ENCODE measurements at regions not wholly inside any gene's neighbourhood (a gene's known extent, or its start where the extent isn't known, plus 50 kb on each side); places are given as distances from the start of the nearest gene placed in this dataset.

GRCh38 chr4:128393101-128393704 is 105.6 kb upstream of the PGRMC2 start:
- intact Hi-C loops (cut with micrococcal nuclease) = no loop called here
- no peak for DNase-seq (ENCODE audit: low spot score)
- Mint-ChIP-seq H3K36me3 (ENCODE audit: low read depth) (no peaks in the 10 kb centered on the region), H3K9me3 (no peaks in the 10 kb centered on the region), H3K4me3 (ENCODE audit: low read depth) (no peak overlapping the region), H3K27me3 (ENCODE audit: low read depth) (no peaks in the 10 kb centered on the region), H3K27ac (no peak overlapping the region), H3K4me1 (ENCODE audit: low read depth) (no peaks in the 10 kb centered on the region)

DNA sequence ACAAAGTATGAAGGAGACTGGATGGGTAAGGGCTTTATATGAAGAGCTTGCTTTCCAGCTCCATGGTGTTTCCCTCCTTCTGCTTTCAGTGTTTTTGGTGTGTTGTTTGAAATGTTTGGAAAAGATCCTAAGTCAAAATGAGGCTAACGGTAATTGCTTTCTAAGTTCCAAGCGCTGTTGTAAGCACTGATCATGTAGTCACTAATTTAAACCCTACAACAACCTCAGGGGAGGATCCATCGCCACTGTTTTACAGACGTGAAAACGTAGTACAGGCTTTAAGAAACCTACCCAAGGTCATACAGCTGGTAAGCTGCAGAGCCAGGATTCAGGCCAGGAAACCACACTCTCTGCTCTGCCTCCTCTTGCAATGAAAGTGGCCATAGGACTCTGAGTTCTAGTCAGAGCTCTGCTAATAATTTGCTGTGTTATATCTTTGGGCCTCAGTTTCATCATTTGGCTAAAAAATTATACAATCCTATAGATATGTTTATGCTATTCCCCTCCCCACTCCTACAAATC is 102.9 kb upstream of the PGRMC2 start:
- Mint-ChIP-seq H3K4me3 (ENCODE audit: low read depth) (no peak overlapping the region), H3K27ac (no peak overlapping the region), H3K4me1 (ENCODE audit: low read depth) (no peaks in the 10 kb centered on the region), H3K27me3 (ENCODE audit: low read depth) (no peaks in the 10 kb centered on the region), H3K36me3 (ENCODE audit: low read depth) (no peaks in the 10 kb centered on the region), H3K9me3 (no peaks in the 10 kb centered on the region)
- DNase-seq (ENCODE audit: low spot score) = no peak
- intact Hi-C loops (cut with micrococcal nuclease) = no loop called here

GRCh38 chr4:128388796-128389195 is 101.2 kb upstream of the PGRMC2 start:
- Mint-ChIP-seq H3K4me3 (ENCODE audit: low read depth) (no peak overlapping the region), H3K4me1 (ENCODE audit: low read depth) (no peaks in the 10 kb centered on the region), H3K36me3 (ENCODE audit: low read depth) (no peaks in the 10 kb centered on the region), H3K27me3 (ENCODE audit: low read depth) (no peaks in the 10 kb centered on the region), H3K9me3 (no peaks in the 10 kb centered on the region), H3K27ac (no peak overlapping the region)
- DNase-seq (ENCODE audit: low spot score) = no peak
- intact Hi-C loops (cut with micrococcal nuclease) = no loop called here

- intact Hi-C loops (cut with micrococcal nuclease) = no loop called here
- no peaks in the 10 kb centered on the region for H3K27me3 Mint-ChIP-seq (ENCODE audit: low read depth)
- H3K27ac Mint-ChIP-seq = no peak overlapping the region
- no peak overlapping the region for H3K4me3 Mint-ChIP-seq (ENCODE audit: low read depth)
- no peaks in the 10 kb centered on the region for H3K9me3 Mint-ChIP-seq
- no peaks in the 10 kb centered on the region for H3K36me3 Mint-ChIP-seq (ENCODE audit: low read depth)
- no peaks in the 10 kb centered on the region for H3K4me1 Mint-ChIP-seq (ENCODE audit: low read depth)
- DNase-seq (ENCODE audit: low spot score) = no peak
These were observed 100.7 kb upstream of the PGRMC2 start for GRCh38 chr4:128388352-128388630.

DNA sequence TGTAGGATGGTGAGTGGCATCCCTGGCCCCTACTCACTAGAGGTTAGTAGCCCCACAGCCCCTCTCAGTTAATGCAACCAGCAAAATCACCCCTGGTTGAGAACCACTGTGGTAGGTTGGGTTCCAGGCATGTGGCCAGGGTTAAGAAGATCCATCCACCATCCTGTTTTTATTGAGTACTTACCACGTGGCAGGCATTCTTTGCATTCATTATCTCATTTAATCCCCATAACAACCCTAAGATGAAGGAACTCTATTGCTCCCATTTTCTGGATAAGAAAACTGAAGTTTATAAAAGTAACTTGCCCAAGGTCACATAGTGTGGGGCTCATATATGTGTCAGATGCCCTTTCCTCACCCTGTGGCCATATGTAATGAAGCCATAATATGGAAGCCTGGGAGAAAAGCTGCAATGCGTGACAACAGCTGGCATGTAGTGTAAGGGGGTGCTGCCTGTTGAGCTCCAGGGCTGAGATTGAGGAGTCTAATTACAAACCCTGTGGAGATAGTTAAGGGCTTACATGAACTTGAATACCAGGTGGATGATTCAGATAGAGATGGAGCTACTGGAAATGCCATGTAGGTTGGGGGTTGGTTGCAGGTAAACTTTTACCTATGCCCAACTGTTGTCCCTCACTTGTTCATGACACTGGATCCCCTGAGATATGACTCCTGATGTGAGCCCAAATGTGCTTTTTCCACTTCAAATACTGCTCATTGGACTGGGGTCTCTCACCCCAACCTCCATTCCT is 100.2 kb upstream of the PGRMC2 start:
- Mint-ChIP-seq H3K9me3 (no peaks in the 10 kb centered on the region), H3K4me1 (ENCODE audit: low read depth) (no peaks in the 10 kb centered on the region), H3K27me3 (ENCODE audit: low read depth) (no peaks in the 10 kb centered on the region), H3K36me3 (ENCODE audit: low read depth) (no peaks in the 10 kb centered on the region), H3K4me3 (ENCODE audit: low read depth) (no peak overlapping the region), H3K27ac (no peak overlapping the region)
- DNase-seq (ENCODE audit: low spot score) = no peak
- intact Hi-C loops (cut with micrococcal nuclease) = no loop called here

DNA sequence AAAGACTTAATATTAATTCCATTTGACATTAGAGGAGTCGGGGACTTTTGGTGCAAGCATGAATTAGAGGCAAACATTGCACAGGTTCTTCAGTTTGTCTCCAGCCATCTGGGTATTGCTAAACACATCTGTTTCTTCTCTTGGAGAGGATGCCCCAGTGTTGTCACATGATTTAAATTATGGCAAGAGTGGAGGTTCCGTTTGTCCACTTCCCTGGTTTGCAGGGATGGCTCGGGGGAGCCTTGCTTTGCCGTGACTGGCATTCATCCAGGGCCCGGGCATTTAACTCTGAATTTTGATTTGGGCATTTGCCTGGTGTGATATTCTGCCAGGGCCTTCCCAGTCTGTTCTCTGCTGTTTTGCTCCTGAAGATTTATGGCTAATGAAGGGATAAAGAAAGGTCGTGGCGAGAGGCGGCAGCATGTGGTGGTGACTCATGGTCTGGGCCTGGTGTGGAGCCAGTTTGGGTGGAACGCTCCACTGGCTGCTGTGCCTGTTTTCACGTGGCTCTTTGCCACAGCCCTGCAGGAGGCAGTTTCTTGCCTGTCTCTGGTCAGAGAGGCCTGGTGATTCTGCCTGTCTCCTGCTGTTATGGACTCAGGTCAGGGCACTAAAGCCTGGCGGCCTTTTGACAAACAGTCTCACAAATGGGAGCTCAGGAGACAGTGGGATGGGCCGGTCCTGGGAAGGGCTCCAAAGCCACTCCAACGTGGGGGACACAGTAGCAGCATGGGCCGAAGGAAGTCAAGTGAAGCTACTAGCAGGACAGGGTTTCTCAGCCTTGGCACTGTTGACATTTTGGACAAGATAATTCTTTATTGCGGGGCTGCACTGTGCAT is 99.4 kb upstream of the PGRMC2 start:
- H3K36me3 Mint-ChIP-seq (ENCODE audit: low read depth) = no peaks in the 10 kb centered on the region
- no peak for DNase-seq (ENCODE audit: low spot score)
- H3K27me3 Mint-ChIP-seq (ENCODE audit: low read depth) = no peaks in the 10 kb centered on the region
- intact Hi-C loops (cut with micrococcal nuclease) = no loop called here
- no peaks in the 10 kb centered on the region for H3K4me1 Mint-ChIP-seq (ENCODE audit: low read depth)
- no peaks in the 10 kb centered on the region for H3K9me3 Mint-ChIP-seq
- H3K4me3 Mint-ChIP-seq (ENCODE audit: low read depth) = no peak overlapping the region
- H3K27ac Mint-ChIP-seq = no peak overlapping the region

GRCh38 chr4:128385683-128386304 is 98.2 kb upstream of the PGRMC2 start:
- no peaks in the 10 kb centered on the region for H3K9me3 Mint-ChIP-seq
- H3K36me3 Mint-ChIP-seq (ENCODE audit: low read depth) = no peaks in the 10 kb centered on the region
- no peaks in the 10 kb centered on the region for H3K27me3 Mint-ChIP-seq (ENCODE audit: low read depth)
- no peak for DNase-seq (ENCODE audit: low spot score)
- intact Hi-C loops (cut with micrococcal nuclease) = no loop called here
- no peaks in the 10 kb centered on the region for H3K4me1 Mint-ChIP-seq (ENCODE audit: low read depth)
- H3K27ac Mint-ChIP-seq = no peak overlapping the region
- H3K4me3 Mint-ChIP-seq (ENCODE audit: low read depth) = no peak overlapping the region

- Mint-ChIP-seq H3K4me3 (ENCODE audit: low read depth) (no peak overlapping the region), H3K27ac (no peak overlapping the region), H3K36me3 (ENCODE audit: low read depth) (no peaks in the 10 kb centered on the region), H3K27me3 (ENCODE audit: low read depth) (no peaks in the 10 kb centered on the region), H3K4me1 (ENCODE audit: low read depth) (no peaks in the 10 kb centered on the region), H3K9me3 (no peaks in the 10 kb centered on the region)
- DNase-seq (ENCODE audit: low spot score) = no peak
- intact Hi-C loops (cut with micrococcal nuclease) = no loop called here
These were observed 97.4 kb upstream of the PGRMC2 start for GRCh38 chr4:128384765-128385598.

DNA sequence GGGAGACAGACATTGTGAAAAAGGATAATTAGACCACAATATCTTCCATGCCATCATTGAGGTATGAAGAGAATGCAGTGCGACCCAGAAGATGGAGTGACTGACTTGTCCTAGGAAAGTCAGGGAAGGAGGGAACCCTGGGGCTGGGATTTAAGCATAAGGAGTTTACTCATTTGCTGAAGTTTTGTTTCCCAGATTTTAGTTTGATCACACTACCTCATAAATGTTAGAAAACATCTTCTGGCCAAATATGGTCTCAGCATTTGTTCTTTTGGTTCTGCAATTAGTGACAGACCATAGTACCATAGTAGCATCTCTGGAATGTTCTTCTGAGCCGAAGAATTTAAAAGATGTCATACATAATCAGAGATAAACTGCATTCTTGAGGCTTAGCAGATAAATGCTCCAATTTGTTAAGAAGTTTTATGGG is 96.5 kb upstream of the PGRMC2 start:
- H3K9me3 Mint-ChIP-seq = no peaks in the 10 kb centered on the region
- H3K4me1 Mint-ChIP-seq (ENCODE audit: low read depth) = no peaks in the 10 kb centered on the region
- H3K27ac Mint-ChIP-seq = no peak overlapping the region
- no peak for DNase-seq (ENCODE audit: low spot score)
- H3K36me3 Mint-ChIP-seq (ENCODE audit: low read depth) = no peaks in the 10 kb centered on the region
- no peak overlapping the region for H3K4me3 Mint-ChIP-seq (ENCODE audit: low read depth)
- H3K27me3 Mint-ChIP-seq (ENCODE audit: low read depth) = no peaks in the 10 kb centered on the region
- intact Hi-C loops (cut with micrococcal nuclease) = no loop called here

DNA sequence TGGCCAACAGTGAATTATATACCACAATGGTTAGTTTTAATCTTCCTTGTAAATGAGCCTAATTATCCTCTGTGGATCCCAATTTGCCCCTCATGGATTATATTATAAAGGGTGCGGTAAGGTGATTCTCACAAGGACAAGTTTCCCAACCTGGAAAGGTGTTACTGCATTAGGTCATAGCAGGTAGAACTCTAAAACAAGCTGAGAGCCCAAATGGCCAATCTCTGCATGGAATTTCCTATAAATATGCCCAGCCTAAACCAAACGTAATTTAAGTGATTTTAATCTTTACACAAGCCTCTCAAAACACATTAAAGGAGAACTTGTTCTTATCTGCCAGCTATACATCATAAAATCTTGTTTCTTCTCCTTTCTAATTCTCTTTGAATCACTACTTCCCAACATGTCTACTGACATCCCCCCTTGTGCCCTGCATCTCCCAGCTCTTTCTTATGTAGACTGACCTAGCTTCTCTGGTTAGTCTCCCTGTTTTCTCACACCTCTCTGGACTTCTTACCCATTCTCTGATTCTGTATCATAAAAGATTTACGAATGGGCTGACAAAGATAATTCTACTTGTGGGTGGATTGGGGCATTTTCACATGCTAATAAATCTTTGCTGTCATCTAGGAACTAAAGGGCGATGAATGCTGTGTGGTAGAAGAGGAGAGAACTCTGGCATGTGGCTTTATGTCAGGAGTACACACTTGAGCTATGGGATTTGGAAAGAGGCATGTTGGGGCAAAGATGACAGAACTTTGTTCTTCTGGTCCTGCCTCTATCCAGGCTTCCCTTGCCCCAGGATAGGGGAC is 94.3 kb upstream of the PGRMC2 start:
- intact Hi-C loops (cut with micrococcal nuclease) = no loop called here
- Mint-ChIP-seq H3K9me3 (no peaks in the 10 kb centered on the region), H3K27ac (no peak overlapping the region), H3K4me1 (ENCODE audit: low read depth) (no peaks in the 10 kb centered on the region), H3K27me3 (ENCODE audit: low read depth) (no peaks in the 10 kb centered on the region), H3K4me3 (ENCODE audit: low read depth) (no peak overlapping the region), H3K36me3 (ENCODE audit: low read depth) (no peaks in the 10 kb centered on the region)
- DNase-seq (ENCODE audit: low spot score) = no peak

- no peaks in the 10 kb centered on the region for H3K27me3 Mint-ChIP-seq (ENCODE audit: low read depth)
- no peaks in the 10 kb centered on the region for H3K4me1 Mint-ChIP-seq (ENCODE audit: low read depth)
- no peak overlapping the region for H3K27ac Mint-ChIP-seq
- no peak for DNase-seq (ENCODE audit: low spot score)
- H3K9me3 Mint-ChIP-seq = peaks cover 3% of the 10 kb centered on the region
- intact Hi-C loops (cut with micrococcal nuclease) = no loop called here
- H3K4me3 Mint-ChIP-seq (ENCODE audit: low read depth) = no peak overlapping the region
- no peaks in the 10 kb centered on the region for H3K36me3 Mint-ChIP-seq (ENCODE audit: low read depth)
These were observed 92.7 kb upstream of the PGRMC2 start for GRCh38 chr4:128380306-128380705.

DNA sequence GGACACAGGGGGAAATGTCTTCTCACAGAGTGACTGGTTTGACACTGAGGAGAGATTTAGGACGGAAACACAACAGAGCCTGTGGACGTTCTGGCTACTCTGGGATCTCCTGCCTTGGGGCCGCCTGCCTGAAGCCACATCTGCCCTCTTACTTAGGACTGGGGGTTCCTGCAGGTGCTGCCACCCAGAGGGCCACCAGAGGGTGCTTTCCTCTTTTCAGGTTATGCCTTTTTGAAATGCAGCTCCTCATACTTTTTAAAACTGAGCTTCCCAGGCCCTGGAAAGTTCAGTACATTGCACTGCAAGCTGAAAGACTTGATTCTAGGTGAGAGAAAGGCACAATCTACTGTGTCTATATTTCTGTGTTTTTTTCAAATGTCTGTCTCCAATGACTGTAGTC is 92.2 kb upstream of the PGRMC2 start:
- no peak for DNase-seq (ENCODE audit: low spot score)
- H3K27ac Mint-ChIP-seq = no peak overlapping the region
- no peak overlapping the region for H3K4me3 Mint-ChIP-seq (ENCODE audit: low read depth)
- intact Hi-C loops (cut with micrococcal nuclease) = no loop called here
- peaks cover 3% of the 10 kb centered on the region for H3K9me3 Mint-ChIP-seq
- H3K27me3 Mint-ChIP-seq (ENCODE audit: low read depth) = no peaks in the 10 kb centered on the region
- H3K36me3 Mint-ChIP-seq (ENCODE audit: low read depth) = no peaks in the 10 kb centered on the region
- H3K4me1 Mint-ChIP-seq (ENCODE audit: low read depth) = no peaks in the 10 kb centered on the region

Data from activated T-helper 2 cell treated with anti-CD3 and anti-CD28 coated beads, Interferon-gamma antibody, Interleukin-2, Interleukin-4, amounts not matched to agents 10 μg/mL and 5 μg/mL and 100 μg/mL, durations not matched to agents 14 hours and 24 hours and 36 hours (primary cell).